ENCODE measurements at regions not wholly inside any gene's neighbourhood (a gene's known extent, or its start where the extent isn't known, plus 50 kb on each side); places are given as distances from the start of the nearest gene placed in this dataset.
A peak's percentile ranks its signal among the peaks of the same experiment; 100 is the strongest.

GRCh38 chr17:77462553-77463497 is 322.1 kb downstream of the SEC14L1 start:
- no peak for DNase-seq

GRCh38 chr17:77464988-77465357 is 324.2 kb downstream of the SEC14L1 start:
- DNase-seq = no peak

GRCh38 chr17:77465358-77466041 is 324.7 kb downstream of the SEC14L1 start:
- DNase-seq = peak; percentile 60

GRCh38 chr17:77466140-77466539 is 325.4 kb downstream of the SEC14L1 start:
- no peak for DNase-seq

- no peak for DNase-seq
Measured at GRCh38 chr17:77466596-77467223, 325.9 kb downstream of the SEC14L1 start.

- no peak for DNase-seq
Measured at GRCh38 chr17:77467521-77467920, 326.8 kb downstream of the SEC14L1 start.

GRCh38 chr17:77468897-77469296 is 328.1 kb downstream of the SEC14L1 start:
- DNase-seq = no peak

GRCh38 chr17:77470330-77470786 is 329.6 kb downstream of the SEC14L1 start:
- no peak for DNase-seq

- peak; percentile 33 for DNase-seq
Measured at GRCh38 chr17:77470800-77471733, 330.3 kb downstream of the SEC14L1 start.

GRCh38 chr17:77471984-77472461 is 331.3 kb downstream of the SEC14L1 start:
- peak; percentile 43 for DNase-seq

GRCh38 chr17:77472468-77473310 is 331.9 kb downstream of the SEC14L1 start:
- no peak for DNase-seq

GRCh38 chr17:77473615-77474226 is 333.0 kb downstream of the SEC14L1 start:
- no peak for DNase-seq

GRCh38 chr17:77474292-77474988 is 333.7 kb downstream of the SEC14L1 start:
- peak; percentile 44 for DNase-seq

- DNase-seq = peak; percentile 82
Measured at GRCh38 chr17:77475016-77475976, 334.5 kb downstream of the SEC14L1 start.

GRCh38 chr17:77476006-77476405 is 335.2 kb downstream of the SEC14L1 start:
- DNase-seq = no peak

GRCh38 chr17:77476498-77476897 is 335.7 kb downstream of the SEC14L1 start:
- DNase-seq = no peak

GRCh38 chr17:77476931-77477805 is 336.4 kb downstream of the SEC14L1 start:
- DNase-seq = peak; percentile 97

GRCh38 chr17:77478281-77478680 is 337.5 kb downstream of the SEC14L1 start:
- peak; percentile 21 for DNase-seq

Measured in NCI-H226 (cell line).